Adipose tissue (tissue), 3 donors: ENCODE measurements at regions not wholly inside any gene's neighbourhood (a gene's known extent, or its start where the extent isn't known, plus 50 kb on each side); places are given as distances from the start of the nearest gene placed in this dataset.
"Not testable (repeated sequence)": the region's sequence is repeated elsewhere in the genome, so short reads cannot be mapped to it uniquely, and the experiment has no call there.

Experiments used
- H3K27ac ChIP-seq: one replicate; pipeline ENCODE4 v1.5.1; 2013; ENCODE audit warnings: low read depth, low read length
- WGBS, 3 donors: extraction: QIAGEN DNeasy Blood & Tissue Kit; methylation state at CpG; one replicate each; pipeline ENCODE4 v1.1.7; 2013; 5-methylcytosine and 5-hydroxymethylcytosine counted together
- donor health status: healthy with polysubstance abuse.
- donor health status: Bipolar disorder and iron deficiency.
- donor health status: healthy.

- WGBS, 3 donors, result 67 to 81% (median 70%) methylated on average over 8 of the region's 8 CpGs
Measured at GRCh38 chr1:30660241-30660640, 63.1 kb downstream of the MATN1 start.

GRCh38 chr1:30659702-30660101 is 63.7 kb downstream of the MATN1 start:
- no peak overlapping the region for H3K27ac ChIP-seq
- WGBS, 3 donors, result 60 to 75% (median 62%) methylated on average over 8 of the region's 8 CpGs

More at GRCh38 chr1:30660241-30660640, 63.1 kb downstream of the MATN1 start:
- H3K27ac ChIP-seq, result no peak overlapping the region

GRCh38 chr1:30658375-30658774 is 65.0 kb downstream of the MATN1 start:
- 84 to 92% (median 87%) methylated on average over 4 of the region's 4 CpGs for WGBS, 3 donors
- H3K27ac ChIP-seq, result not testable (repeated sequence)

- H3K27ac ChIP-seq, result no peak overlapping the region
- 73 to 85% (median 82%) methylated on average over 8 of the region's 8 CpGs for WGBS, 3 donors
Measured at GRCh38 chr1:30658014-30658336, 65.4 kb downstream of the MATN1 start.

- WGBS, 3 donors, result 55 to 81% (median 64%) methylated on average over 21 to 22 of the region's 22 CpGs
- no peak overlapping the region for H3K27ac ChIP-seq
Measured at GRCh38 chr1:30657131-30658013, 66.0 kb downstream of the MATN1 start.

GRCh38 chr1:30656171-30656940 is 67.0 kb downstream of the MATN1 start:
- H3K27ac ChIP-seq, result no peak overlapping the region
- 63 to 73% (median 68%) methylated on average over 27 of the region's 27 CpGs for WGBS, 3 donors

- no peak overlapping the region for H3K27ac ChIP-seq
- 70 to 100% (median 97%) methylated on average over 2 of the region's 3 CpGs for WGBS, 3 donors
Measured at GRCh38 chr1:30655672-30656071, 67.7 kb downstream of the MATN1 start.

- WGBS, 3 donors, result 84 to 86% (median 85%) methylated on average over 5 of the region's 5 CpGs
Measured at GRCh38 chr1:30654188-30654587, 69.2 kb downstream of the MATN1 start.

GRCh38 chr1:30652152-30652841 is 71.1 kb downstream of the MATN1 start:
- no peak overlapping the region for H3K27ac ChIP-seq
- 56 to 60% (median 57%) methylated on average over 4 of the region's 4 CpGs for WGBS, 3 donors

More at GRCh38 chr1:30654188-30654587, 69.2 kb downstream of the MATN1 start:
- no peak overlapping the region for H3K27ac ChIP-seq

GRCh38 chr1:30651395-30651794 is 72.0 kb downstream of the MATN1 start:
- WGBS, 3 donors, result 62 to 80% (median 68%) methylated on average over 4 to 5 of the region's 5 CpGs
- not testable (repeated sequence) for H3K27ac ChIP-seq

- 33 to 84% (median 52%) methylated on average over 7 of the region's 7 CpGs for WGBS, 3 donors
- H3K27ac ChIP-seq, result no peak overlapping the region
Measured at GRCh38 chr1:30650968-30651320, 72.4 kb downstream of the MATN1 start.

GRCh38 chr1:30650038-30650967 is 73.1 kb downstream of the MATN1 start:
- WGBS, 3 donors, result 53 to 71% (median 57%) methylated on average over 13 of the region's 13 CpGs
- H3K27ac ChIP-seq, result no peak overlapping the region

- 31 to 66% (median 65%) methylated on average over 8 of the region's 8 CpGs for WGBS, 3 donors
- H3K27ac ChIP-seq, result no peak overlapping the region
Measured at GRCh38 chr1:30649321-30649991, 73.9 kb downstream of the MATN1 start.

GRCh38 chr1:30648408-30649000 is 74.9 kb downstream of the MATN1 start:
- H3K27ac ChIP-seq, result no peak overlapping the region
- 68 to 79% (median 78%) methylated on average over 9 of the region's 9 CpGs for WGBS, 3 donors

GRCh38 chr1:30645807-30646206 is 77.6 kb downstream of the MATN1 start:
- H3K27ac ChIP-seq, result no peak overlapping the region
- 61 to 87% (median 64%) methylated on average over 3 of the region's 3 CpGs for WGBS, 3 donors

GRCh38 chr1:30642391-30643120 is 80.8 kb downstream of the MATN1 start:
- 59 to 68% (median 67%) methylated on average over 22 of the region's 22 CpGs for WGBS, 3 donors
- no peak overlapping the region for H3K27ac ChIP-seq
